ENCODE measurements at regions not wholly inside any gene's neighbourhood (a gene's known extent, or its start where the extent isn't known, plus 50 kb on each side); places are given as distances from the start of the nearest gene placed in this dataset.
"Not testable (repeated sequence)": the region's sequence is repeated elsewhere in the genome, so short reads cannot be mapped to it uniquely, and the experiment has no call there.

DNA sequence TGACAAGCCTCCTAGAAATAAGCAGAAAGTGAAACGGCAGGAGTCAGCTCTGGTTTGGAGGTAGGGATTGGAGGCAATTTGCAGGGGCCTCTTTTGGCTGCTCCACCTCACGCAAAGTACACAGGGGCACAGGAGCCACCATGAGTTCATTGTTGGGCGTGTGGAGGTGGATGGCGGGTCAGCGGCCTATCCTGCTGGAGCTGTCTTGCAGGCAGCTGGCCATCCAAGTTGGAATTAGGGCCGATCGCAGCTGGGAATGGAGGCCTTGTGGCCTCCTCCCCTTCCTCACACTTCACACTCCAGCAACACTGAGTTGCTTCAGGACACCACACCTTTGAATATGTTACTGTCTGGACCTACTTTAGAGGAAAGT lies 171.5 kb downstream of the MYCN start:
- DNase-seq = no peak

DNA sequence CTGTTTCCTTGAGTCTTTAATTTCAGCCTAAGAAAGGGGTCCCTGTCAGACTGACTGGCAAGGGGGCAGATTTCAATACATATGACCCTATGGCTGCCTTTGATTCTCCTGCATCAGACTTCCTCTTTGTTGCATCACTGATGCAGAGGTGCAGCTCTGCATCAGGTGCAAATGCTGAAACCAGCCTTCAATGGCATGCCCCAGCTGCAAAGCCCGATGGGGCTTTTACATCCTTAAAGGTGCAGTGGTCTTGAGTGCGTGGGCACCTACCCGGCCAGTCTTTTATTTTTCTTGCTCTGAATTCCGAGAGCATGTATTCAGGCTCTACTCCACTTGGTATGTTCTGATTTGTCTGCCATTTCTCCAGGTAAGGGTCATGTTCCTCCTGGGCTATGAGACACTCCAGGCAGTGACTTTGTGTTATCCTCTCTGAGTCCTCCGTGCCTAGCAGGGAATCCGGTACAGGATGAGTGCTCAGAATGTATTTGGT lies 169.5 kb downstream of the MYCN start:
- no peak for DNase-seq

- DNase-seq = no peak
These were observed 169.0 kb downstream of the MYCN start for GRCh38 chr2:16109368-16109820.

DNA sequence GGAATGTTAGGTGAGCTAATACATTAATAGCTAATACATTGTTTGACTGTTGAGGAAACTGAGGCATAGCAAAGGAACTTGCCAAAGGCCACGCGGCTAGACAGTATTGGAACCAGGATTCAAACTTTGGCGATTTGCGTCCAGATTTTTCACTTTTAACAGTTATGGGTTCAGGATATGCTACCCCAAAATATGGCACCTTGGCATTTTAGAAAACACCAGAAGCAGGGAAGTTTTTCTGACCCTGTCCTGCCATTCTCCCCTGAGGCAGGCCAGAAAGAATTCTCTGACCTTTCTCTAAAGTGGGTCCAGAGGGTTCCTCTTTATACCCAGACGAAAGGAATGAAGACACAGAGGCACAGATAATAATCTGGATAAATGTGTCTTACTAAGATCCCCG lies 166.9 kb downstream of the MYCN start:
- DNase-seq = no peak

- DNase-seq = no peak
These were observed 166.3 kb downstream of the MYCN start for GRCh38 chr2:16106619-16107018.

GRCh38 chr2:16105669-16106281 lies 165.4 kb downstream of the MYCN start:
- no peak for DNase-seq

DNA sequence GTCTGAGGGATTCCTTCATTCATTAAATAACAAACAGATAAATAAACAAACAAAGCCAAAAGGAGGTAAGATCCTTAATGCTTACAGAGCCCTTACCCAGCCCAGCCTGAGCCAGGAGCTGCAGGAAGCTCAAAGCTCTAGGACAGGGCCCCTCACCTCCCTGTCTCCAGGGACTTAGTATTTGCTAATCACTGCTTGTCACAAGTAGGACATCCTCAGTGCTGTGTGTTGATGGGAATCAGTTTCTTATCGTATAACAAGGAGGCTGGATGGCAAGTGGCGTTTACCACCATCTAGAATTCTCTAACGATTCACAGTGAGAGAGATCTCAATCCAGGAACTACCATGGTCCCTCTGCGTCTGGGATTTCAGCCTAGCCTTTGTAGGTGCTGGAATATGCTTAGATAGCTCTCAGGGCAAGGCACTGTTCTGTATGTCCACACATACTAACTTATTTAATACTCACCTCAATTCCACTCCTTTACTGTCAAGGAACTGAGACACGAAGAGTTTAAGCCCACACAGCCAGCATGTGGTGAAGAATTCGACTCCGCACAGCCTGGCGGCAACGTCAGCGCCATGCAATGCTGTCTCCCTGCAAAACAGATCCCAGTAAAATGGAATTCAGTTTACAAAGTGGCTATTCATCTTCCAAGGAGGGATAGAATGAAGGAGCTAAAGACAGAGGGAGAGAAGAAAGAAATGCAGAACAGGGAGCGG lies 164.8 kb downstream of the MYCN start:
- no peak for DNase-seq

DNA sequence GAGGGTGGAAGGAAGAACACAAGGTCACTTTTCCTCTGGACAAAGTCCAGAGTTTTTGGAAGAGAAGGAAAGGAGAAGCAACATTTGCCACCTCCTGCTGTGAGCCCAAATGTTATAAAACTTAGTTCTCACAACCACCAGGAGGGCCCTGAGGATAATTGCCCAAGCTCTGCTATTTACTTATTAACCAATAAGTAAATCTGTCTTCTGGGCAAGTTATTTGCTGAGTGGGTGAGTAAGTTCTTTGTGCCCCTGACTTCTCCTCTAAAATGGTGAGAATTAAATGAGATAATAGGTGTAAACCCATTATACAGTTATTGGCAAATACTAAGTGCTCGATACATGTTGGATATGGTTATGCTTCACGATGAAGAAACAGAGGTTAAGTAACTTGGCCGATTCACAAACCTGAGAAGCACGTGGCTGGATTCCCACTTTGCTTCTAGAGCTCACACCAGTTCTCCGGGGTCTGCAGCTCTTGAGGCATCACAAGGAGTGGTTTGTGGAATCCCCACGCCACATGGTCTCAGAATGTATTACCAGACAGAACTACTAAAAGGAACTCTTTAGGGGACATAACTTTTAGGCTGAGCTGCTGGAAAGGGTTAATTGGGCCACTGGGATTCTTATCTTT lies 164.1 kb downstream of the MYCN start:
- no peak for DNase-seq

DNA sequence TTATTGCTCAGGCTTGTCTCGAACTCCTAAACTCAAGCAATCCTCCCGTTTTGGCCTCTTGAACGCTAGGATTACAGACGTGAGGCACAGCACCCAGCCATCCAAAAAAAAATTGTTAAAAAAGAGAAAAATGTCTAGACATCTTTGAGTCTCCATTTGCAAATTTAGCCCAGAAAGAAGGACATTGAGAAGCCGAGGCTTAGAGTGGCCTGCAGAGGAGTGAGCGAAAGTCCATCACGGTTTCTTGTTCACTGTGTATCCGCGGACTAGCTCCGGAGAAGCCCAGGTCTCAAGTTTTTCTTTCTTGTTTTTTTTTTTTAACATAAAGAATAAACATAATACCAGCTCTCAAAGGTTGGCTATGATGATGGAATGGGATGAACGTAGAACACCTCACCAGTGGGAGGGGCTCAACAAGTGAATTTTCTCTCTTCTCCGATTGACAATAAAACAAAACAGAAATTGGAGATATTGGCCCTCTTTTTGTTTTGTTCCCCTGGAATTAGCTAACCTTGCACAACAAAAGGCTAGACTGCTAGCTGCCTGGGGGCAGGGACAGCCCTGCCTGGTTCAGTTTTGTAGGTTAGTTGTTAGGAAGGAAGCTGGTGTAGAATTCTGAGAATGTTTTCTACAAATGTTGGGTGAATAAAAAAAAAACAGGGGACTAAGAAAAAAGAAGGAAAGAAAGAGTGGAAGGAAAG lies 163.4 kb downstream of the MYCN start:
- no peak for DNase-seq

- DNase-seq = no peak
These were observed 162.6 kb downstream of the MYCN start for GRCh38 chr2:16102976-16103380.

- DNase-seq = no peak
These were observed 162.1 kb downstream of the MYCN start for GRCh38 chr2:16102358-16102975.

- no peak for DNase-seq
These were observed 160.8 kb downstream of the MYCN start for GRCh38 chr2:16101196-16101595.

DNA sequence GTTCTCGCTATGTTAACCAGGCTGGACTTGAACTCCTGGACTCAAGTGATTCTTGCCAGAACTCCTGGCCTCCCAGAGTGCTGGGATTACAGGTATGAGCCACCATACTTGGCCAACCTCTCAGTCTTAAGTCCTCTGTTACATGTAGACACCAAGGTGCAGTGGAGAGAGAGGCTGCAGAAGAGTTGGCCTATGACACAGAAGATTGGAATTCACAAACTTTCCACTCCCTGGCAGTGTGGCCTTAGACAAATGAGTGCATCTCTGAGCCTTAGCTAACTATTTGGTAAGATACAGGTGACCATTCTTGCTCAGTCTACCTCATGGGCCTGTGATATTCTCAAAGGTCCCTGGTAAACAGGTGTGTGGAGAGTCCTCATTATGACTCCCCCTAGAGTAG lies 159.7 kb downstream of the MYCN start:
- DNase-seq = no peak

DNA sequence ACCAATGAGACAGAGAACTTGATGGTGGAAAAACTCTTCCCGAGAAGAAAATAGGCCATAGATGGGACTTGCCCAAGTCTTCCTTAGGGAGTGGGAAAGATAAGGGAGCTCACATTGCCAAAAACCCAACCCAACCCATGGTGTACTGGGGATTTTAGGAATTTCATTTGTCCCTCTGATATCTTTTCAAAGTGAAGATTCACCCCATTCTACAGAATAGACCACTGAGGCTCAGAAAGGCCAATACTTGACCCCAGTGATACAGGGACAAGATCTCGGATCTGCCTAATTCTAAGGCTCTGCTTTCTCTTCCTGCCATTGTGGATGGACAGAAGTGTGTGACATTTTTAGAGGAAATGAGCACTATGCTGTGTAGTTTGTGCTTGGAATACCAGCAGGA lies 159.0 kb downstream of the MYCN start:
- no peak for DNase-seq

DNA sequence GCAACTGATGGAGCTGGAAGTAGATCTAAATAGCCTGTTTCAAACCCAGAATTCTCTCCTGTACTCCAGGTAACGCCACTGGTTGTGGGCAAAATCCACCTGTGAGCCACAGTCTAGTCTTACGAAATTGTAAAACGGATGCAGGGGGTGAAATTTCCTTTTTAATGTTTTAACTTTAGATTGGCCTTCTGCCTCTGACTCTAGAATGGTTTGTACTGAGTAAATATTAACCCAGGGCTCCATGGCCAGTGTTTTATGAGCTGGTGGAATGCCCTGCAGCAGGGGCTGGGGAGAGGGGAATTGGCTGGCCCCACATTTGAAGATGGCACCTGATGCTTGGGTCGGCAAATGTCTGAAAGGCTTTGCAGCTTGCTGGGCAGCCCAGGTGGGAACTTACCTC lies 156.6 kb downstream of the MYCN start:
- DNase-seq = no peak

DNA sequence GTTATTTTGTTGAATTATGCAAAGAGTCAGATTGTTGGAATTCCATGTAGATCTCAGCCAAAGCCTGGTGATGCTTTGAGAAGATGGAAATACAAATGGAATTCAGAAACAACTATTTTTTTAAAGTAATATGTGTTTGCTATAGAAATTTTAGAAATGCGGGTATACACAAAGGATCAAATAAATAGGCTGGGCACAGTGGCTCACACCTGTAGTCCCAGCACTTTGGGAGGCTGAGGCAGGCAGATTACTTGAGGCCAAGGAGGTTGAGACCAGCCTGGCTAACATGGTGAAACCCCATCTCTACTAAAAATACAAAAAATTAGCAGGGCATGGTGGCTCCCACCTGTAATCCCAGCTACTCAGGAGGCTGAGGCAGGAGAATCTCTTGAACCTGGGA lies 155.1 kb downstream of the MYCN start:
- not testable (repeated sequence) for DNase-seq

DNA sequence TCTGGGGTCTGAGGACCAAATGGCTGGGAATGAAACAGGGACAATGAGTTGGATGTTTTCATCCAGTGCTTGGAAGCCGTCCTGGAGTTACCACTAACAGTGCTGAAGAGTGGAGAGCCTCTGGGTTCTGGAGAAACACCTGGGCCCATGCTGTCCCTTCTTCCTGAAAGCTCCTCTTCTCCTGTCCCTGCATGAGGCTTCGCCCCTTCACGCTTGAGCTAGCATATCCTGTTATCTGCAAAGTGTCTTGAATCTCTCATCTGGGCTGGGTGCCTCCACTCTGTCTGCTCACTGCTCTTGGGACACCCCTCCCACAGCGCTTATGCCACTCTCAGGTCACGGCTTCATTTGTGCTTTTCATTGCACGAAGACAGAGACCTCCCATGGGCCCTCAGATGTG lies 154.5 kb downstream of the MYCN start:
- no peak for DNase-seq

DNA sequence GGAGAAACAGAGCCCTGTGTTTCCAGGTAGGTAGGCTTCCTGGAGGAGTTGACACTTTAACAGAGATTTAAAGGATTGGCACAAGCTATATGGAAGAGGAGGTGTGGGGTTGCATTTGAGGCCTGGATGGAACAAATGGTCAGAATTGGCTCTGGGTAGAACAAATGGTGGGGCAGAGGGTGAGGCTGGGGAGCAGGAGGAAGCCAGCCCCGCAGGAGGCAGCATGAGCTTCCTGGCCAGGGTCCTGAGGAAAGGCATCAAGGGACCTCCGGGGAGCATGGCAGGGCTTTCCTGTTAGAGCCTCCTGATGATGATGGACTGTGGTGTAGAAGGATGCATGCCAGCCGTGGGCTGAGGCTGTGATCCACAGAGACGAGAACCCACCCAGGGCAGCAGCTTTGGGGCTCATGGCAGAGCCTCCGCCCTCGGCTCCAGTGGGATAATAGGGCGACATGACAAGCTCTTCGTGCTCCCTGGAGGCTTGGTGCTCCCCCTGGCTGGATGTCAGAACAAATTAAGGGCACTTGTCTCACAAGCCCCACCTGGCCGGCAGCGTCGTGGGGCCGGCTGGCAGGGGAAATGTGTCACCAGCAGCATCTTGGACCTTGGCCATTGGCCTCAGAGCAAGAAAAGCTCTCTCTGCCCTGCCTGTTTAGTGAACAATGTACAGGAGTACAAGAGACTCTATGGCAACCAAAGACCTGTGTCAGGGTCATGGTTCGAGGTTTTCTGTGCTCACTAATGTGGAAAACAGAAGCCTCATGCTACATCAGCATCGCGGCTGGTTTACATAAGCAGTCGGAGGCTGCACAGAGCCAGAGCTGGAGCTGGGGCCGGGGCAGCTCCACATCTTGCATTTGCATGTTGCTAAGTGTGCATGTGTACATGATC lies 153.5 kb downstream of the MYCN start:
- no peak for DNase-seq

DNA sequence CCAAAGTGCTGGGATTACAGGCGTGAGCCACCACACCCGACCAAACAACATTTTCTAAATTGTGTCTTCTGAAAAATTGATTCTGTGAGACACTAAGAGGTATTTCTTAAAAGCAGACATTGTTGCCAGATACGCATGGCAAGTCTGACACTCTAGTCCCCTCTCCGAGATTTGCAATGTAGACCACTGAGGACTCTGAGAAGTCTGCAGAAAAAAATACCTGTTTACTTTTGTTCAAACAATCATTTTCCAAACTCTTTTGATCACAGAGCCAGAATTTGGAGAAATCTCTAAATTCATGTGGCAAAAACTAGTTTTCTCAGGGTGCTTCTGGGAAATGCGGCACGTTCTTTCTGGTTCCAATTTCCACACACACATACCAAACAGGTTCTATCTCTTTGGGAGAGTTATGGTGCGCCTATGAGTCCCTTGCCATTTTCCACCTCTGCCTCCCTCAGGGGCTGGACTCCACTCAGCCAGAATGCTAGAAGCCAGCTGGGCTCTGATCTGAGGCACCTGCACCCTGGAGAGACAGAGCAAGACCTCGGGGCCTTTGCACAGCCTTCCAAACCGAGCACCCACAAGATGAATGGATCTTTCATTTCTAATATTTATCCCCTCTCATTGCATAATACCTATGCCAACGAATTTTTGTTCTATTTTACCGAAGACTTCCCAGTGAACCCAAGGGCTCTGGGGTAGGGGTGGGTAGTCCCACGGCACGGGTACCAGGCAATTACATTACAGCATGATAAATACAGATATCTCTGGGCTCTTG lies 152.7 kb downstream of the MYCN start:
- DNase-seq = no peak

- DNase-seq = no peak
These were observed 151.4 kb downstream of the MYCN start for GRCh38 chr2:16091576-16092282.

All from activated CD4-positive, alpha-beta T cell treated with anti-CD3 and anti-CD28 coated beads, Interleukin-2, amount 50 U/mL, for 48 hours (primary cell).